GM23248 (cell line): ENCODE measurements at regions not wholly inside any gene's neighbourhood (a gene's known extent, or its start where the extent isn't known, plus 50 kb on each side); places are given as distances from the start of the nearest gene placed in this dataset.

Experiments
- EZH2 ChIP-seq: fragments of 200-600 bp; sonication (generic); IDR thresholded peaks from 2 replicates; pipeline ENCODE4 v1.6.1; 2018; ENCODE audit warnings: antibody characterized with exemption, mild to moderate bottlenecking; ENCODE audit not compliant: insufficient read depth, poor library complexity, severe bottlenecking
- EZH2phosphoT487 ChIP-seq: fragments of 200-600 bp; sonication (generic); IDR thresholded peaks from 2 replicates; pipeline ENCODE4 v1.6.1; 2018; ENCODE audit warnings: antibody characterized with exemption, moderate library complexity, mild to moderate bottlenecking, low read depth; ENCODE audit not compliant: insufficient read depth

DNA sequence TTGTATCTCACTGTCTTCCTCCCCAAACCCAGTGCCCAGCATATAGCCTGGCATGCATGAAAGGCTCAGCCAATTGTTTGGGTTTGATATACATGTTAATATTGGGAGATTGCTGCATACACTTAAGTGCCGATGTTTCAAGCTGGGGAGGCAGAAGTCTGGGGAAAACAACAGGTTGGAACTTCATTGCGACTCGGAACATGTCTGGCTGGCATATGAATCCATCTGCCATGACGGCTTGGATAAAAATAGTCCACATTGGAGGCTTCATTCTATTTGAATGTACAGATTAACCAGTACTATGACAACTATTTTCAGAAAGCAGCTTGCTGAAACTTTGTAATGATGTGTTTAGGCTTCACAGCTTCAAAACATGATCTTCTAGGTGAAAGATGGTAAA is 261.0 kb downstream of the CDH26 start:
- TF ChIP-seq EZH2 (no peak), EZH2phosphoT487 (no peak)
